B cell (primary cell): ENCODE measurements at regions not wholly inside any gene's neighbourhood (a gene's known extent, or its start where the extent isn't known, plus 50 kb on each side); places are given as distances from the start of the nearest gene placed in this dataset.

Experiments
- CTCF ChIP-seq: fragments of 200-600 bp; IDR thresholded peaks from one replicate; pipeline ENCODE4 v1.8.0; 2022; ENCODE audit warnings: antibody characterized with exemption, mild to moderate bottlenecking
- EZH2 ChIP-seq: IDR thresholded peaks from 2 replicates; pipeline ENCODE4 v1.6.1; 2012; ENCODE audit warnings: borderline replicate concordance, low read depth, mild to moderate bottlenecking, moderate library complexity, low read length; ENCODE audit not compliant: insufficient read depth, poor library complexity, severe bottlenecking

- TF ChIP-seq EZH2: no peak
- TF ChIP-seq CTCF: no peak
Measured at GRCh38 chr6:167465482-167465881, 140.6 kb downstream of the TTLL2 start.
